ENCODE measurements at regions not wholly inside any gene's neighbourhood (a gene's known extent, or its start where the extent isn't known, plus 50 kb on each side); places are given as distances from the start of the nearest gene placed in this dataset.
A peak's percentile ranks its signal among the peaks of the same experiment; 100 is the strongest.

- no peak for DNase-seq
Measured at GRCh38 chr4:60531776-60532379, 668.2 kb upstream of the ADGRL3 start.

GRCh38 chr4:60544981-60545380 is 655.1 kb upstream of the ADGRL3 start:
- no peak for DNase-seq

- no peak for DNase-seq
Measured at GRCh38 chr4:60562334-60562733, 637.8 kb upstream of the ADGRL3 start.

- no peak for DNase-seq
Measured at GRCh38 chr4:60565558-60565957, 634.6 kb upstream of the ADGRL3 start.

GRCh38 chr4:60575336-60575735 is 624.8 kb upstream of the ADGRL3 start:
- no peak for DNase-seq

- DNase-seq = no peak
Measured at GRCh38 chr4:60579335-60579734, 620.8 kb upstream of the ADGRL3 start.

- DNase-seq = no peak
Measured at GRCh38 chr4:60581919-60582536, 618.1 kb upstream of the ADGRL3 start.

- peak; percentile 41 for DNase-seq
Measured at GRCh38 chr4:60588556-60588955, 611.6 kb upstream of the ADGRL3 start.

GRCh38 chr4:60589425-60589824 is 610.7 kb upstream of the ADGRL3 start:
- no peak for DNase-seq

- DNase-seq = no peak
Measured at GRCh38 chr4:60590116-60590515, 610.0 kb upstream of the ADGRL3 start.

GRCh38 chr4:60605646-60606354 is 594.3 kb upstream of the ADGRL3 start:
- peak; percentile 88 for DNase-seq

- DNase-seq = peak; percentile 11
Measured at GRCh38 chr4:60611762-60612496, 588.2 kb upstream of the ADGRL3 start.

- DNase-seq = peak; percentile 42
Measured at GRCh38 chr4:60617731-60618130, 582.4 kb upstream of the ADGRL3 start.

GRCh38 chr4:60619531-60620305 is 580.4 kb upstream of the ADGRL3 start:
- DNase-seq = peak; percentile 86

- DNase-seq = no peak
Measured at GRCh38 chr4:60637976-60638375, 562.1 kb upstream of the ADGRL3 start.

GRCh38 chr4:60648774-60649173 is 551.4 kb upstream of the ADGRL3 start:
- no peak for DNase-seq

- DNase-seq = no peak
Measured at GRCh38 chr4:60652933-60653332, 547.2 kb upstream of the ADGRL3 start.

- peak; percentile 46 for DNase-seq
Measured at GRCh38 chr4:60655356-60655755, 544.8 kb upstream of the ADGRL3 start.

- DNase-seq = peak; percentile 79
Measured at GRCh38 chr4:60656171-60656570, 544.0 kb upstream of the ADGRL3 start.

- peak; percentile 13 for DNase-seq
Measured at GRCh38 chr4:60657041-60657440, 543.1 kb upstream of the ADGRL3 start.

GRCh38 chr4:60657807-60658206 is 542.3 kb upstream of the ADGRL3 start:
- DNase-seq = peak; percentile 9

- DNase-seq = no peak
Measured at GRCh38 chr4:60663769-60664168, 536.4 kb upstream of the ADGRL3 start.
